Fibroblast of skin of back (primary cell): ENCODE measurements at regions not wholly inside any gene's neighbourhood (a gene's known extent, or its start where the extent isn't known, plus 50 kb on each side); places are given as distances from the start of the nearest gene placed in this dataset.

ENCODE experiments used
- DNase-seq: peaks from one replicate; pipeline ENCODE4 v3.0.0-alpha.2; 2013

GRCh38 chr3:18036450-18036815 lies 294.0 kb upstream of the TBC1D5 start:
- DNase-seq = no peak

DNA sequence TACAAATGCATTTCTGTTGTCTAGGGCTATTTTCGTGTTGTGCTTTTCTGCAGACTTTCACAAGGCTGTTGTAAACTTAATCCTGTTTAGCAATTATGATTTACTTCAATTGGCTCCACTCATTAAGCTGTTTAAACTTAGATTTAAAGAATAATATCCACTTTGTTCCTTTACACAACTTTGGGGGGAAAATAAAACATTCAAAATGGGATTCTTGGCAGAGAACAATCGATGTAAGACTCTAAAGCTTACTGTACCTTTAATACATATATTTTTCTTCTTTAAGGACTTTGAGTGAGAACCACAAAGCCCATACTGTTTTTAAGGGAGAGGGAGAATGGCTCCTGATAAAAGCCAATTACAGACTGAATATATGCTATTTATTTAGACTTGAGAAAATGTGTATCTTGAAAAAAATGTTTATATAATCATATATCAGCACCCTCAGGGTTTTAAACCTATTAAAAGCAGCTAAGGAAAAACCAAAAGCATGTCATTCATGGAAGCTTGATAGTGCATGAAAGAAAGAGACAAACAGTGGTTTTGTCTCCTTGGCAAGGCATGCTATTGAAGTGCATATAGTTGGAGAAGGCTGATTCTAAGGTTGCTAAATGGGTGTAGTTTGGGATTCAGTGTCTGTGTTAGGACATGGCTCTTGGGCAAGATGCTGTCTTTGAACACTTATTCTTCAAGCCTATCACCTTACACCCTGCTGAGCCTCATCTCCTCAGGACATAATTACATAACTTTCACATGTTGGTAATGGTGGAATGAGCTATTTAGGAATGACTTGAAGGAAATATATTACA lies 293.4 kb upstream of the TBC1D5 start:
- no peak for DNase-seq

- no peak for DNase-seq
Measured at GRCh38 chr3:18033581-18034108, 291.2 kb upstream of the TBC1D5 start.

DNA sequence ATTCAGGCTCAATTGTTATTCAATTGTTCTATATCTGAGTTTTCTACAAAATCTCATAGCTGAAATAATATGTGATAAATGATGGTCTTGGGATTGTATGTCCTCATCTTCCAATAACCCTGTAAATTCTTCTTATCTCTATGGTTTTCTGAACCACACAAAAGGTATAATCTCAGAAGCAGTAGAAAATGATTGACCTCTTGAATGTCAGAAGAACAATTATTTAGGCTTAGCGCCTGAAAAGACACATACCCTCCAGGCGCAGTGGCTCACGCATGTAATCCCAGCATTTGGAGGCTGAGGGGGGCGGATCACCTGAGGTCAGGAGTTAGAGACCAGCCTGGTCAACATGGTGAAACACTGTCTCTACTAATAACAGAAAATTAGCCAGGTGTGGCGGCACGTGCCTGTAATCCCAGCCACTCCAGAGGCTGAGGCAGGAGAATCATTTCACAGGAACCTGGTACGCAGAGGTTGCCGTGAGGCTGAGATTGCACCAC lies 288.0 kb upstream of the TBC1D5 start:
- no peak for DNase-seq

- peak; percentile 13 for DNase-seq
Measured at GRCh38 chr3:18027161-18027939, 284.9 kb upstream of the TBC1D5 start.

- no peak for DNase-seq
Measured at GRCh38 chr3:18024715-18025114, 282.3 kb upstream of the TBC1D5 start.

DNA sequence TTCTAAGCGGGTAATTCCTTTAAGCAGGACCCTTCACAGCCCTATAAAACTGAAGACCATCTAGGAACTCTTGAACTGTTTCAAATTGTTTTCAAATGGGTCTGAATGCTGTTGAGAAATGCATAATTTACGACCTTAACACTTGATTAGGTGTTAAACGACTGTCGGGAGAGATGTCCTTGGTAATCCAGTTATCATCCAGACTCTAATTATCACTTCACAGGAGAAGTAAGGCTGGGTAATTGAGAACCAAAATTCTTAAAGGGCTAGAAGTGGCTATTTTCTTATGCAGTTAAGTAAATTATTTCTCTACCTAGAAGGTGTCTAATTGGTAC lies 276.7 kb upstream of the TBC1D5 start:
- DNase-seq = no peak

- DNase-seq = peak; percentile 81
Measured at GRCh38 chr3:18018491-18019160, 276.2 kb upstream of the TBC1D5 start.

- no peak for DNase-seq
Measured at GRCh38 chr3:18016366-18016765, 273.9 kb upstream of the TBC1D5 start.

DNA sequence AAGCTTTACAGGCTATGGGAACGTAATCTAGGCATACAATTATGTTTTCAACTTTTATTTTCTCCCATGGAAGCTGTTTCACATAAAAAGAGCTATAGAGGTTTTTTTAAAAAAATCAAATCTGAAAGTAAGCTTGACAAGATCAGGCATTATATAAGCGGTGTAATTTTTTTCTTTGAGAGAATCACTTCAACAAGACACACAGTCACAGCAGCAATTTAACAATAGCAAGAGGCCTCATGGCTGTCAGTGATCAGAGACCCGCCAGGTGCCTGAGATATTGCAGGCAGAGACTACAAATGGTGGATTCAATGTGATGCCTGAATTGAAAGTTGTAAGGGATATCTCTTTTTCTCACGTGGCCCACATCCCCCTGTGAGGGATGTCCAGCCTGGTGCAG lies 270.5 kb upstream of the TBC1D5 start:
- DNase-seq = no peak

GRCh38 chr3:18012436-18012835 lies 270.0 kb upstream of the TBC1D5 start:
- no peak for DNase-seq

- DNase-seq = no peak
Measured at GRCh38 chr3:18011387-18011786, 269.0 kb upstream of the TBC1D5 start.

DNA sequence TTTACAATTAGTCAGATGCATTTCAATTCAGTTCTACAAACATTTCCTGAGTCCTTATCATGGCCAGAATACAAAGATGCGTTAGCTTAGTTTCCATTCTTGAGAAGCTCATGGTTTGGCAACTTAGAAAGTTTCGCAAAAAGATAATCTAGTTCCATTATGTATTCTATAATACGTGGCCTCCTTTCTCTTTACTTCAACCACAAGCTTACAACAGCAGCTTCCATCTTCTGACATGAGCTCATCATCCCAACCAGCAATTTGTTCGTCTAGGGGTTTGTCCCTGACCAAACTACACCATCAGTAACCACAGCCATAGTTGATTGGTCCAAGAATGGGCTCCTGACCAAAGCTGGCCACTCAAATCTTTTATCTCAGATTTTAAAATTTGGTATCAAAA lies 267.6 kb upstream of the TBC1D5 start:
- DNase-seq = no peak

- DNase-seq = peak; percentile 86
Measured at GRCh38 chr3:18008706-18009368, 266.4 kb upstream of the TBC1D5 start.

GRCh38 chr3:18007980-18008379 lies 265.5 kb upstream of the TBC1D5 start:
- DNase-seq = peak; percentile 49

GRCh38 chr3:17995769-17996168 lies 253.3 kb upstream of the TBC1D5 start:
- no peak for DNase-seq

- no peak for DNase-seq
Measured at GRCh38 chr3:17994167-17994566, 251.7 kb upstream of the TBC1D5 start.

DNA sequence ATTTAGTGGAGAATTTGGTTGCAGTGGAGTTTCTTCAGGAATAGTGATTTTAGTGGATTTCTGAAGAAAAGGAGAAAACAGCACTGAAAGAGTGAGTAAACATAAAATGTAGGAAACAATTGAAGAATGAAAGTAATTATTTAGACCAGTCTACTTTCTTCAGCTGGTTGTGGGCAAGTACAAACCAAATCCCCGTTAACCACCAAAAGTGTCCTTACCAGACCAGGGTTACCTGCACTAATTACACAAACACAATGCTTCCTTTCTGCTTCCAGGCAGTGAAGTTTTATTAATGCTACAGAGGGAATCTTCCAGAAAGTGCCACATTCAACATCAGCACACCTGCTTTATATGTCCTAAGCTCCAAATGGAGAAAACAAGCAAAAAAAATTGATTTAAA lies 248.0 kb upstream of the TBC1D5 start:
- no peak for DNase-seq

DNA sequence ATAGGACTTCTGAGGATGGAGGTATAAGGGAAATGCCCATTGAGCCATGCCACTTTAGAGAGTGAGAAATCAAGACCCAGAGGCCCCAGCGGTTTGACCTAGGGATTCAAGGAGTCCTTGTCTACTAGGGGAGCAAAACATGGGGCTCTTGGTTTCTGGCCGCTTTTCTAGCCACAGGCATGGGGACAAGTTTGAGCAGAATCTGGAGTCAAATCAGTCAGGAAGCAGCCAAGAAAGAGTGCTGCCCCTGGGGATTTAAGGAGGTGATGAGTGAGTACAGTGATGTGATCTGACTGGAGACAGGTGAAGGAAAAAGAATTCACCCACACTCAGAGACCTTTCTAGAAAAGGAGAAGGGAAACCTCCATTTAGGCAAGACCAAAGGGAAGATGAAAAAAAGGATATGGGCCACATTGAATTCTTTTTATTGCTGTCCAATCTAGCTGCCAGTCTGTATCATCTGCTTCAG lies 244.0 kb upstream of the TBC1D5 start:
- no peak for DNase-seq

GRCh38 chr3:17985658-17986347 lies 243.4 kb upstream of the TBC1D5 start:
- no peak for DNase-seq

- DNase-seq = no peak
Measured at GRCh38 chr3:17983106-17983505, 240.7 kb upstream of the TBC1D5 start.
